ENCODE measurements at regions not wholly inside any gene's neighbourhood (a gene's known extent, or its start where the extent isn't known, plus 50 kb on each side); places are given as distances from the start of the nearest gene placed in this dataset.

GRCh38 chr13:107301724-107302374 is 733.9 kb upstream of the ARGLU1 start:
- POLR2A ChIA-PET = no interaction called here
- CTCF ChIA-PET = no interaction called here

DNA sequence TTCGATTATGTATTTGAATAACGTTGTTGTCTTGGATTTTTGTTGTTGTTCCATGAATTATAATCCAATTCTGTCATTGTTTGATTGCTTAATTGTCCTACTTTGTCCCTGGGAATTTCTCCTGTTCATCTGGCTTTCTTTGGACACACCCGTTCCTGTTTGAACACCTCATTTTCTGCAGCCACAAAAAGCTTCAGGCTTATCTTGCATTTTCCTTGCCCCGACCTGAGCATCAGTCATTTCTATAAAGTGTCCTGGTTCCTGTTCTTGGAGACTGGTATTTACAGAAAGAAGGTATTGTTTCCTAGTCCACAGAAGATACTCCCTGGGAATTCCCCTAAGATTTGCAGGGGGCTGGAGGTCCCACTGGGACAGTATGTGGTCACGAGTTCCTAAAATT is 731.8 kb upstream of the ARGLU1 start:
- CTCF ChIA-PET = no interaction called here
- POLR2A ChIA-PET = no interaction called here

DNA sequence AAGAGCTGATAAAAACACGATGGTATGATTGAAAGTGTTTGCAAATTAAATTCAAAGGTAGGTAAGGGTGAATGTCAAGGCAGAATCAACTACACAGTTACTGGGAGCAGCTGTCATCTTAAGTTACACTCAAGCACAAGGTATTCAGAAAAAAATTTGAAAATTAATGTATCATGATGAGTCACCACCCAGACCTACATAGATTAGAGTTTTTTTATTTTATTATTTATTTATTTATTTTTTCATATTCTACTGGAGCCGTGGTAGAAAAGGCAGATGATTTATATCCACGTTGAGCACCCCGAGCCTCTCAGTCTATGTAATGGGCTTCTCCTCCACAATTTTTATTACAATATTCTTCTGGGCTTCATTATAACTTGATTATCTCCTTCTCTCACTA is 728.9 kb upstream of the ARGLU1 start:
- POLR2A ChIA-PET = no interaction called here

DNA sequence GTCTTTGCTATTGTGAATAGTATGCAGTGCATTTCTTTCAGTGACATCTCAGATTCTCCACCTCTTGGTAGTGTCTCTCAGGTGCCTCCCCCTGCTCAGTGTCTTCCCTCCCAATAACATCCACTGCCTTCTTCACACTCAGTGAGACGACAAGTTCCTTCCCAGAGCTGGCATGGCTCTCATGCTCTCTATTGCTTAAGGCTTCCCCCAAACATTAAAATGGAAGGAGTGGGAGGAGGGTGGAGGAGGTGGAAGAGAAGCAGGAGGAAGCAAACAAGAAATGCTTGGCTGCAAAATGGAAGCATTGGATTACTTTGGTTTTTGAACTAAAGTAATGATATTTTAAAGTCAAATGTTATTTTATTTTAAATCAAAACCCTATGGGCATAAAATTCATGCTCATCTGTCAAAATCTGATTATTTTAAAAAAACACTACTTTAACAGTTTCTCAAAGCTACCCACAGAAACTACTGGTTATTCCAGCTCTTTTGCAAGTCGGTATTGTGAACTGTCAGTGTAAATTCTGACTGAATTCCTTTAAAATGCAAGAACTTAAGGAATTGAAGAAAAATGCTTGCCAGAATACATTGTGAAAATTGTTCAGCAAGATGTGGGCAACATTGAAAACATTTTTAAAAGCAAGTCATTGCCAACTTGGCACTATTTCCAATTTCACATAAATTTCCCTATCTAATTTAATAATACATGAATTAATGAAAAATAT is 727.6 kb upstream of the ARGLU1 start:
- ChIA-PET POLR2A (no interaction called here), CTCF (no interaction called here)

More for the DNA sequence above, 728.9 kb upstream of the ARGLU1 start:
- CTCF ChIA-PET = no interaction called here

DNA sequence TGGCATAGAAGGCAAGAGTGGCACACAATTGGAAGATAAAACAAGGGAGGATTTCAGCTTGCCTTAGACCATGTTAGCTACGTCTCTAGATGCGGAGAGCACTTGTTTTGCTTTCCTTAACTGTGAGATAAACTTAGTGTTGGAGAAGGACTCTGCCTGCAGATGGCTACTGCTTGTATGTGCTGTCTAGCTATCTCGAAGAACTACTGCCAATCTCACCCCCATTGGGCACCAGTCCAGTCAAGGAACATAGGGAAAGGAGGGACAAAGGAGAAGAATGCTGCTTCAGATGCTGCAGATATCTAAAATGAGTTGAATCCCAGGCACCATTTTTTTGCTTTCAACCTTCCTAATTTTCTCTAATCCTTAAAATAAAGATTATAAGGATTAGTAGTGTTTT is 726.0 kb upstream of the ARGLU1 start:
- POLR2A ChIA-PET = no interaction called here
- CTCF ChIA-PET = no interaction called here

GRCh38 chr13:107291875-107292274 is 723.9 kb upstream of the ARGLU1 start:
- ChIA-PET CTCF (no interaction called here), POLR2A (no interaction called here)

DNA sequence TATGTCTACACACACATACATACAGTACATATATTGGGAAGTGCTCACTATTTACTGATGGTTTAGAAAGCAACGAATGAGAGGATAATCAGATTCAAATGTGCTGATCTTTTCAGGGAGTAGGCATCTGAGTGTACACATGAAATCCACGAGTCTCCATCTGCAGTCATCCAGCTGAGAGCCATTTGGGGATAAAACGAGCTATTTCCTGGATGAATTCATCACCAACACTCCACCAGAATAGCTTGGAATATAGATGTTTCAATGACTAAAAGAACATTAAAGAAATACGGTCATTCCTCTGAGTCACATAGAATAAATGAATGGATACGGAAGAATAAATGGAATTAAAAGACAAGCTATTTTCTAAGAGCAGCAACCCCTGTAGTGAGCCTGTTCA is 721.6 kb upstream of the ARGLU1 start:
- CTCF ChIA-PET = no interaction called here
- POLR2A ChIA-PET = no interaction called here

GRCh38 chr13:107284173-107284572 is 716.2 kb upstream of the ARGLU1 start:
- ChIA-PET CTCF (no interaction called here), POLR2A (no interaction called here)

DNA sequence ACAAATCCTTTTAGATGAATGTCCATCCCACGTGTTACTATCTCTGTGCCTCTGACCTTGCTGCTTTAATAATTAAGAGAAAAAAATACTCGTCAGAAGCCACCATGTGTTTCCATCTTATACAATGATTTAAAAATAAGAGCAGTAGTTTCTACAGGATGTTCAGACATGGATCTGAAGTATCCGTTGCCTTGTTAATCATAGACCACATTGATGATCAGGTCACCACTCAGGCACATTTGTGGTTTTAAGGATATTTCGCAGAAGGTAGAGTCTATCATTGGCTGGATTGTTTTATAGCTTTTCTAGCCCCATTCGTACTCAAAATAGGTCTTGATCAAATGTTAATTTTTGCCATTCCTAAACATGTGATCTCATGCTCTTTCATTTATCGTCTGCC is 710.0 kb upstream of the ARGLU1 start:
- CTCF ChIA-PET = no interaction called here
- POLR2A ChIA-PET = no interaction called here

DNA sequence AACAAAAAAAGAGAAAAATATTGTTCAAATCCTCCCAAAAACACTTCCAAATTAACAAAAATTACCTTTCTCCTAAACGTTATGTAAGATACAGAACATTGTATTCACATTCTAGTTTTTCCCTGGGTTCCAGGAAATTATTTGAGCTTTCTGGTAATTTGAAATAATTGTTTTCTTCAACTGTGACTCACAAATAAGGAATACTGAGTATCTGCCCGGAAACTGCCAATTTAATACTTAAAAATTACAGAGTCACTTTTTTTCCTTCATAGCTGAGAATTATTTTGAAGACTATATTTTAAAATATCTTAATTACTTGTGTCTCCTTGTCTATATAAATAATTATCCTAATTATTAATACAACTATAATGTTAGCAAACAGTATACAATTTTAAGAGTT is 709.0 kb upstream of the ARGLU1 start:
- ChIA-PET POLR2A (no interaction called here), CTCF (no interaction called here)

DNA sequence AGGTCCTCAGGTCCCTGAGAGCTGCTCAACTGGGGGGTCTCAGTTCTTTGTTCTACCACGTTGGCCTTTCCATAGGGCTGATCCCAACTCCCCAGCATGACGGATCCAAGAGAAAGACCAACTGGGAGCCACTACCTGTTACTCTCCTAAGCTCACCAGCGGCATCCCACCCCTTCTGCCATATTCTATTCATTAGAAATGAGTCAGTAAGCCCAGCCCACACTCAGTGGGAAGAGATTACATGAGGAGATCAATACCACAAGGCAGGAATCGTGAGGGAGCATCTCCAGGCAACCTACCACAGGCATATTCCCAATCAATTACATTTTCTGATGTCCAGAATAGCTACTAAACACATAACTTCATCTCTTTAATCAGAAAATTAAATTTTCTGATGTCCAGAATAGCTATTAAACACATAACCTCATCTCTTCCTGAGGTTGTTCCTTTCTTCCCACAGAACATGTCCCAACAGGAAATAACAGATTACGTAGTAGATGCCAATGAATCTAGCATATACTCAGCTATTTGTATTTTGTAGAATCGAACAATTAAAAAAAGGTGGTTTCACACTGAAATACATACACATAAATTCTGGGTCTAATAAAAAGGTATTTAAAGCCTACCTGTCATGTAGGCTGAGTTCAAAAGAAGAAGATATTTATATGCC is 708.1 kb upstream of the ARGLU1 start:
- POLR2A ChIA-PET = interaction anchor here (0.6 kb wide), 1 partner anchor 1786 kb away, joined by 3 read pairs; no protein-coding TSS in a partner anchor
- CTCF ChIA-PET = no interaction called here

DNA sequence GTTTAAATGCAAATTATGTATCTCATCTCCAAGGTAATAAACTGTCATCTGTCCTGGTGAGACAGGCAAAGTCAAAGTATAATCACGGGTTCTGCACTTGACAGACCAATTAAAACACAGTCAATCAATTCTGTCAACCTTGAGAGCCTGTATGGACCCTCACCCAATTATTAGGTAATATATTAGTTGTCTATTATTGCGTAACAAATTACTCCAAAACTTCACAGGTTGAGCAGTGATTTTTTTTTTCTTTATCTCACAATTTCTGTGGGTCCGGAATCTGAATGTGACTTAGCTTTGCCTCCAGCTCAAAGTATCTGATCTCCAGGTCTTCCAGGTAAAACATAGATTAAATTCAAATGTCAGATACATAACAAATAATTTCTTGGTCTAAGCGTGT is 707.4 kb upstream of the ARGLU1 start:
- CTCF ChIA-PET = no interaction called here
- POLR2A ChIA-PET = interaction anchor here (0.6 kb wide), 1 partner anchor 1787 kb away, joined by 3 read pairs; no protein-coding TSS in a partner anchor

GRCh38 chr13:107271227-107271626 is 703.3 kb upstream of the ARGLU1 start:
- POLR2A ChIA-PET = no interaction called here
- CTCF ChIA-PET = no interaction called here

GRCh38 chr13:107266657-107267056 is 698.7 kb upstream of the ARGLU1 start:
- CTCF ChIA-PET = no interaction called here
- POLR2A ChIA-PET = no interaction called here

- CTCF ChIA-PET = no interaction called here
- POLR2A ChIA-PET = no interaction called here
Measured at GRCh38 chr13:107258599-107259187, 690.8 kb upstream of the ARGLU1 start.

GRCh38 chr13:107254392-107254791 is 686.5 kb upstream of the ARGLU1 start:
- CTCF ChIA-PET = no interaction called here
- POLR2A ChIA-PET = no interaction called here

GRCh38 chr13:107252428-107252827 is 684.5 kb upstream of the ARGLU1 start:
- ChIA-PET CTCF (no interaction called here), POLR2A (no interaction called here)

GRCh38 chr13:107252021-107252420 is 684.1 kb upstream of the ARGLU1 start:
- ChIA-PET POLR2A (no interaction called here), CTCF (no interaction called here)

DNA sequence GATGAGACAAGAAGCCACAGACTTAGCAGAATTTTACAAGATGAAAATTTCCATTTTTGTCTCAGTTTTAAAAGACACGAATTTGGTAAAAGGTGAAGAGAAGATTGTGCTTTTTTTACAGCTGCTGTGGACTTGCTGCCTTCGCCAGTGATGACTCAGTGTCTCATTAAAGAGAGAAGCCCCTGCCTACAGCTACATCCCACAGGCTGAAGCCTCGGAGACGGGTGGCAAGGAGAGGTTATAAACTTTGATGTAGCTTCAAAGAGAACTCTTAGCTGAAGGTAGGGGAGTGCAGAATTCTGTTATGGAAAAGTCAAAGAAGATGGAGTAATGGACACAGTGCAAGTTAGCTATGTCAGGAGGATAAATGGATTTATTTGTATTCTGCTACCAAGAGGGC is 683.4 kb upstream of the ARGLU1 start:
- POLR2A ChIA-PET = no interaction called here
- CTCF ChIA-PET = no interaction called here

DNA sequence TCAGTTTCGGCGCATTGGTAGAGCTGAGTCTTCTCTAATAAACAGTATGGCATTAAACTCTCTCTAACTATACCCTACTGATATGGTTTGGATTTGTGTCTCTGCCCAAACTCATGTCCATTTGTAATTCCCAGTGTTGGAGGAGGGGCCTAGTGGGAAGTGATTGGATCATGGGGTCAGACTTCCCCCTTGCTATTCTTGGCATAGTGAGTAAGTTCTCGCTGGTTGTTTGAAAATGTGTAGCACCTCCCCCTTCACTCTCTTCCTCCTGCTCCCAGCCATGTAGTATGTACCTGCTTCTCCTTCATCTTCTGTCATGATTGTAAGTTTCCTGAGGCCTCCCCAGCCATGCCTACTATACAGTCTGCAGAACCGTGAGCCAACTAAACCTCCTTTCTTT is 682.7 kb upstream of the ARGLU1 start:
- ChIA-PET POLR2A (no interaction called here), CTCF (no interaction called here)

DNA sequence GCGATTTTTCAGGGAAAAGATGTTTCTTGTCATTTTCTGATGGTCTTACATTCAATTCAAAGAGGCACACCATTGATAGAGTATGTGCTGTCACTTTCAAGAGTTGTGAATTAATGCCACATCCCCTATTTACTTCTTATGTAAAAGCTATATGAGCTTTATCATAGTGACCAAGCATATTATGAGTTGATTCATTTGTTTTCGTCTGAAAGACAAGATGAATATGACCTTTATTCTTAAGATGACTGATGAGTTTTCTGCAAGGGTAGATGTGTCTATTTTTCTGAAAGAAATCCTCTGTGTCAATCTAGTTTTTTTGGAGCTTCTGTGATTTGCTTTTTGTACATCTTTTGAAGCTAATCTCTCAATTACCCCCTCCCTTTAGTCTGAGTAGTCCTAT is 676.3 kb upstream of the ARGLU1 start:
- ChIA-PET POLR2A (no interaction called here), CTCF (no interaction called here)
